ENCODE measurements at regions not wholly inside any gene's neighbourhood (a gene's known extent, or its start where the extent isn't known, plus 50 kb on each side); places are given as distances from the start of the nearest gene placed in this dataset.

- TF ChIP-seq POLR2A (IDR thresholded peaks at IDR 0.05; ENCODE audit: low read length), result no peak
- TF ChIP-seq GATA1 (IDR thresholded peaks at IDR 0.05; ENCODE audit: low read depth, low read length), result no peak
Measured at GRCh38 chr2:163888591-163888990, 152.8 kb upstream of the FIGN start.

Measured in erythroblast (primary cell).